Skeletal muscle tissue (tissue), 3 donors: ENCODE measurements at regions not wholly inside any gene's neighbourhood (a gene's known extent, or its start where the extent isn't known, plus 50 kb on each side); places are given as distances from the start of the nearest gene placed in this dataset.

Experiments used
- H3K27ac ChIP-seq: one replicate; pipeline ENCODE4 v1.7.0; 2013; ENCODE audit warnings: mild to moderate bottlenecking, low read depth, low read length, inconsistent platforms
- H3K27me3 ChIP-seq, 3 donors: one replicate each; pipeline ENCODE4 v1.7.0; 2013; ENCODE audit warnings: low read length in 3 of 3; ENCODE audit not compliant: control insufficient read depth in 3 of 3, insufficient read depth in 3 of 3
- H3K36me3 ChIP-seq, 3 donors: one replicate each; pipeline ENCODE4 v1.7.0; 2013; ENCODE audit warnings: low read length in 3 of 3; ENCODE audit not compliant: control insufficient read depth in 3 of 3, insufficient read depth in 3 of 3
- H3K4me1 ChIP-seq, 3 donors: one replicate each; pipeline ENCODE4 v1.7.0; 2013; ENCODE audit warnings: low read length in 3 of 3, mild to moderate bottlenecking in 3 of 3; ENCODE audit not compliant: control insufficient read depth in 3 of 3, insufficient read depth in 3 of 3
- H3K4me3 ChIP-seq, 3 donors: one replicate each; pipeline ENCODE4 v1.7.0; 2013; ENCODE audit warnings: low read length in 3 of 3
- H3K9ac ChIP-seq, 3 donors: one replicate each; pipeline ENCODE4 v1.7.0; 2013; ENCODE audit warnings: low read length in 3 of 3, mild to moderate bottlenecking in 3 of 3, moderate library complexity in 2 of 3, low read depth in 1 of 3
- H3K9me3 ChIP-seq, 3 donors: one replicate each; pipeline ENCODE4 v1.7.0; 2013; ENCODE audit warnings: low read length in 3 of 3; ENCODE audit not compliant: control insufficient read depth in 3 of 3
- donor health status: Osteomylitis.

GRCh38 chr5:40223884-40224402 lies 455.8 kb upstream of the PTGER4 start:
- Histone ChIP-seq H3K27ac (no peak overlapping the region), H3K9me3 (no peaks in the 10 kb centered on the region), H3K36me3 (no peaks in the 10 kb centered on the region), H3K4me3 (no peak overlapping the region), H3K4me1 (peaks cover 0 to 3% (median 0%) of the 10 kb centered on the region in 3 donors), H3K9ac (no peak overlapping the region), H3K27me3 (no peaks in the 10 kb centered on the region)

DNA sequence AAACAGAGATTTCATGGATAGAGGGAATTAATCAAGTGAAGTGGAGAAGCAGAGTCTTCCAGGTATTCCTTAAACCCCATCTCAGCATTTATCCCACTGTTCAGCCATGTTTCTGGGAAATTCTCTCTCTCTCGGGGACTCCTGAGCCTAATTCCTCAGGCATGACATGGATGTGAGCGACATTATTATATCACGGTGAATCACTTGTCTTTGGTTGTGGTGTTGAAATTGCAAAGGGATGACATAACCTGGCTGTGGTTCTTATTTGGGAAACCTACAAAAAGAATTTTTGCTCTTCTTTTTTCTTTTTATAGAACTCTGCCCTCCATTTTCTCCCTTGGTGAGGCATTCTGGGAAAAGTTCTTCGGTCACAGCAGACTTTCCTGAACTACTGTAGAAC lies 457.9 kb upstream of the PTGER4 start:
- no peaks in the 10 kb centered on the region for H3K9me3 ChIP-seq
- H3K27ac ChIP-seq: no peak overlapping the region
- no peaks in the 10 kb centered on the region for H3K27me3 ChIP-seq
- H3K4me1 ChIP-seq: peaks cover 0 to 3% (median 0%) of the 10 kb centered on the region in 3 donors
- no peaks in the 10 kb centered on the region for H3K36me3 ChIP-seq
- no peak overlapping the region for H3K9ac ChIP-seq
- H3K4me3 ChIP-seq: no peak overlapping the region

GRCh38 chr5:40221255-40221654 lies 458.5 kb upstream of the PTGER4 start:
- H3K27ac ChIP-seq: no peak overlapping the region
- no peaks in the 10 kb centered on the region for H3K36me3 ChIP-seq
- peaks cover 0 to 3% (median 0%) of the 10 kb centered on the region in 3 donors for H3K4me1 ChIP-seq
- no peaks in the 10 kb centered on the region for H3K27me3 ChIP-seq
- no peak overlapping the region for H3K4me3 ChIP-seq
- no peaks in the 10 kb centered on the region for H3K9me3 ChIP-seq
- H3K9ac ChIP-seq: no peak overlapping the region

DNA sequence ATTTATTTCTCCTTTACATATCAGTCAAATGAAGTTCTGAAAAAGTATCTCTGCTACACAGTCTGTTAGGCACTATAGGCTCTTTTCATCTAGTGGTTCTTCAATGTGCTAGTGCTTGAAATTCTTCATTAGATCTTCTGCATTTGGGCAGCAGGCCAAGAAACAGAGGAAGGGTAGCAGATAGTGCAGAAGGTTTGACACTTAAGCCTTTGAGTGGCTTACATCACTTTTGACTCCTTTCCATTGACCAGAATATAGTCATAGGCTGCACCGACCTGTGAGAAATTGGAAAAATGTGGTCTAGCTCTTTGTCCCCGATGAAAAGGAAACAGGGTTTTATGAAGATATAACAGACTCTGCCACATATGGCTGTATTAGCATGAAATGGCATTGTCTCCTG lies 459.5 kb upstream of the PTGER4 start:
- no peaks in the 10 kb centered on the region for H3K36me3 ChIP-seq
- H3K4me3 ChIP-seq: no peak overlapping the region
- H3K27ac ChIP-seq: no peak overlapping the region
- no peaks in the 10 kb centered on the region for H3K9me3 ChIP-seq
- no peaks in the 10 kb centered on the region for H3K27me3 ChIP-seq
- H3K9ac ChIP-seq: no peak overlapping the region
- peaks cover 0 to 3% (median 0%) of the 10 kb centered on the region in 3 donors for H3K4me1 ChIP-seq

DNA sequence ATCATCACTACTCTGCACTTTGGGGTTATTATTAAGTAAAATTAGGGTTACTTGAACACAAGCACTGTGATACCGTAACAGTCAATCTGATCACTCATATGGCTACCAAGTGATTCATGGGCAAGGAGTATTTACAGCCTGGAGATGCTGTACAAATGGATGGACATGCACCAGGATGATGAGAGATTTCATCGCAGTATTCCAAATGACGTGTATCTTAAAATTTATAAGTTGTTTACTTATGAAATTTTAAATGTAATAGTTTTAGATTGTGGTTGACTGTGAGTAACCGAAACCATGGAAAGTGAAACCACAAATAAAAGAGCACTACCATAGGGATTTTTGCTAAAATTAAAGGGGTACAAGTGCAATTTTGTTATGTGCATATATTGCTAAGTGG lies 462.2 kb upstream of the PTGER4 start:
- Histone ChIP-seq H3K9ac (no peak overlapping the region), H3K27ac (no peak overlapping the region), H3K36me3 (no peaks in the 10 kb centered on the region), H3K27me3 (no peaks in the 10 kb centered on the region), H3K9me3 (no peaks in the 10 kb centered on the region), H3K4me1 (no peaks in the 10 kb centered on the region), H3K4me3 (no peak overlapping the region)

DNA sequence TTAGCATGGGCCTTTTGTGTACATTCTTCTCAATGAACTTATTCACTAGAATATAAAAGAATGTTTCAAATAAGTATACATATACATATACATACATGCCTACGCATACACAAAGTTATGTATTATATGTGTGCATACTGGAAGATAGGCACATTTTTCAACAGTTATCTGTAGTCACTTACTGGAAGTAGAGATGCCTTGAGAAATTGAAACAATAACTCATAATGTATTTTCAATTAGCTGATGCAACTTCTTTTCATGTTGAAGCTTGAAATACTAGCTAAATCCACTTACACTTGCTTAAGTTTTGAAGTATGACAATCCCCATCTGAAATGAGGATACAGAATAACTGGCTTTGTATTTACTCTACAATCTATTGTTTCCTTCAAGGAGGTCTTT lies 469.0 kb upstream of the PTGER4 start:
- Histone ChIP-seq H3K9me3 (no peaks in the 10 kb centered on the region), H3K4me1 (no peaks in the 10 kb centered on the region), H3K9ac (no peak overlapping the region), H3K36me3 (no peaks in the 10 kb centered on the region), H3K4me3 (no peak overlapping the region), H3K27ac (no peak overlapping the region), H3K27me3 (no peaks in the 10 kb centered on the region)

- Histone ChIP-seq H3K4me3 (no peak overlapping the region), H3K9ac (no peak overlapping the region), H3K27me3 (no peaks in the 10 kb centered on the region), H3K4me1 (peaks cover 0 to 4% (median 0%) of the 10 kb centered on the region in 3 donors), H3K9me3 (no peaks in the 10 kb centered on the region), H3K27ac (no peak overlapping the region), H3K36me3 (no peaks in the 10 kb centered on the region)
These were observed 473.7 kb upstream of the PTGER4 start for GRCh38 chr5:40206030-40206429.

DNA sequence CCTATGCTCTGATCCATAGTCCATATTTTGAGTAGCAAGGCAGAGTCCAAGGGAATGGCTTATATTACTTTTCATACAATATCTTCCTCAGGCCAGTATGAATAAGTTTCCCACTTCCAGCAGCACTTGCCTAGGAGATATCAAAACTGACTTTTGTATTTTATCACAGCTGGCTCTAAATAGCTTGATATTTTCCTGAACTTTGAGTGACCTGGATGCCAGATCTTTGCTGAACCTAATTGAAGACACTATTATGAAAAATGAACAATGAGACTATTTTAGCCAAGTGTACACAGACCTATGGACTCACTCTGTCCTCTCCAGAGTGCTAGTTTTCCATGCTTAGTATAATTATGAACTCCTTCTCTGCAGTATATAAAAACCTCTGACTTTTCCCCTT lies 475.6 kb upstream of the PTGER4 start:
- Histone ChIP-seq H3K4me3 (no peak overlapping the region), H3K27ac (no peak overlapping the region), H3K9me3 (no peaks in the 10 kb centered on the region), H3K9ac (no peak overlapping the region), H3K27me3 (no peaks in the 10 kb centered on the region), H3K36me3 (no peaks in the 10 kb centered on the region), H3K4me1 (peaks cover 0 to 4% (median 0%) of the 10 kb centered on the region in 3 donors)

DNA sequence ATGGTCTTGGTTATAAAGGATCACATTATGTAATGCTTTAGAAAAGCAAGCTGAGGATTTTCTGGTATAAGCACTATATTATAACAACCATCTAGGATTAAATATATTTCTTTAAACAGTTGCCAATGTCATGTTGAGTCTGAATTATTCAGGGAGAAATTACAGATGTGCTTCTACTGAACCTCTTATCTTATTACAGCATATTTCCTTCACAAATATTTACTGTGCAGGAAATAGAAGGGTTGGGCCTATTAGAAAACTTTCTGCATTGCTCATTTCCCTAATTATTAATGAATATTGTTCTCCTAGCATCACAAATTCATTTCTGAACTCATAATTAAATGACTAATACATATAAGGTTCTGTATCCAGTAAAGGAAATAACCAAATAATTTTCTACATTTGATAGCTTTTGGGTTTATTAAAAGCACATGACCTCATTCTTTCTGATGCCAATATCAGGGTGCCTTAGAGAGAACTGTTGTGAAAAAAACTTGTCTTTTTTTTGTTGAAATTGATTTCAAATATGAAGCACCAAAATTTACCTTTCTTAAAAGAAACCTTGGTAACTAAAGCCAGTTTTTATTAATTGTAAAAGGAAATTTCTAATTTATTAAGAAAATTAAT lies 476.8 kb upstream of the PTGER4 start:
- Histone ChIP-seq H3K9ac (no peak overlapping the region), H3K4me1 (peaks cover 0 to 4% (median 0%) of the 10 kb centered on the region in 3 donors), H3K36me3 (no peaks in the 10 kb centered on the region), H3K4me3 (no peak overlapping the region), H3K9me3 (no peaks in the 10 kb centered on the region), H3K27me3 (no peaks in the 10 kb centered on the region), H3K27ac (no peak overlapping the region)

GRCh38 chr5:40198736-40199135 lies 481.0 kb upstream of the PTGER4 start:
- Histone ChIP-seq H3K4me3 (no peak overlapping the region), H3K36me3 (no peaks in the 10 kb centered on the region), H3K9me3 (no peaks in the 10 kb centered on the region), H3K4me1 (peaks cover 0 to 4% (median 0%) of the 10 kb centered on the region in 3 donors), H3K9ac (no peak overlapping the region), H3K27ac (no peak overlapping the region), H3K27me3 (no peaks in the 10 kb centered on the region)
